Epithelial cell of proximal tubule (primary cell): ENCODE measurements at regions not wholly inside any gene's neighbourhood (a gene's known extent, or its start where the extent isn't known, plus 50 kb on each side); places are given as distances from the start of the nearest gene placed in this dataset.
"Not testable (repeated sequence)": the region's sequence is repeated elsewhere in the genome, so short reads cannot be mapped to it uniquely, and the experiment has no call there.

Experiments
- DNase-seq: peaks from one replicate; pipeline ENCODE4 v3.0.0-alpha.2; 2011; ENCODE audit warnings: low read depth
- H3K4me3 ChIP-seq: 2 replicates; pipeline ENCODE4 v1.5.1; 2011; ENCODE audit warnings: low read depth, mild to moderate bottlenecking, low read length
- TF ChIP-seq, protein P1 (sequence below): conservative IDR thresholded peaks from 2 replicates; pipeline ENCODE4 v1.5.1; 2012; ENCODE audit warnings: low read depth, mild to moderate bottlenecking, low read length

GRCh38 chr11:109061394-109061793, 360.6 kb upstream of the C11orf87 start:
- no peak for DNase-seq
- TF ChIP-seq, protein P1, sequence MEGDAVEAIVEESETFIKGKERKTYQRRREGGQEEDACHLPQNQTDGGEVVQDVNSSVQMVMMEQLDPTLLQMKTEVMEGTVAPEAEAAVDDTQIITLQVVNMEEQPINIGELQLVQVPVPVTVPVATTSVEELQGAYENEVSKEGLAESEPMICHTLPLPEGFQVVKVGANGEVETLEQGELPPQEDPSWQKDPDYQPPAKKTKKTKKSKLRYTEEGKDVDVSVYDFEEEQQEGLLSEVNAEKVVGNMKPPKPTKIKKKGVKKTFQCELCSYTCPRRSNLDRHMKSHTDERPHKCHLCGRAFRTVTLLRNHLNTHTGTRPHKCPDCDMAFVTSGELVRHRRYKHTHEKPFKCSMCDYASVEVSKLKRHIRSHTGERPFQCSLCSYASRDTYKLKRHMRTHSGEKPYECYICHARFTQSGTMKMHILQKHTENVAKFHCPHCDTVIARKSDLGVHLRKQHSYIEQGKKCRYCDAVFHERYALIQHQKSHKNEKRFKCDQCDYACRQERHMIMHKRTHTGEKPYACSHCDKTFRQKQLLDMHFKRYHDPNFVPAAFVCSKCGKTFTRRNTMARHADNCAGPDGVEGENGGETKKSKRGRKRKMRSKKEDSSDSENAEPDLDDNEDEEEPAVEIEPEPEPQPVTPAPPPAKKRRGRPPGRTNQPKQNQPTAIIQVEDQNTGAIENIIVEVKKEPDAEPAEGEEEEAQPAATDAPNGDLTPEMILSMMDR, result no peak
- no peak overlapping the region for H3K4me3 ChIP-seq

DNA sequence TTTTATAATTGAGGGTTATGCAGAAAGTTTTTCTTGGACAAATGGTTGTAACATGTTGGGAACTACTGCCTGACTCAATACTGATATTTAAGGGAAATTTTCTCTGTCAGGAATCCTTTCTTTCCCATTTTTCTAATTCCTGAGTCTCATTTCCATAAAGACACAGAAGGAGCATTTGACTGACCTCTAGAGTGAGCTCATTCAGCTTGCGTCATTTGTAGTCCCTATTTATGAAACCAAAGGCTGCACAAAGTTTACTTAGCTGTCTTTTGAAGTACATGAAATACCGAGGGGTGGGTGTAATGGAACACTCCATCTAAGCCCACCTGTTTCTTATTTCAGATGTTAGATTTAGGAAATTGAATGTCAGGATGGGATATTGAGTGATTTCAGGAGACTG, 359.5 kb upstream of the C11orf87 start:
- TF ChIP-seq, protein P1, result peak; percentile 12
- peak; percentile 12 for DNase-seq
- H3K4me3 ChIP-seq, result no peak overlapping the region

DNA sequence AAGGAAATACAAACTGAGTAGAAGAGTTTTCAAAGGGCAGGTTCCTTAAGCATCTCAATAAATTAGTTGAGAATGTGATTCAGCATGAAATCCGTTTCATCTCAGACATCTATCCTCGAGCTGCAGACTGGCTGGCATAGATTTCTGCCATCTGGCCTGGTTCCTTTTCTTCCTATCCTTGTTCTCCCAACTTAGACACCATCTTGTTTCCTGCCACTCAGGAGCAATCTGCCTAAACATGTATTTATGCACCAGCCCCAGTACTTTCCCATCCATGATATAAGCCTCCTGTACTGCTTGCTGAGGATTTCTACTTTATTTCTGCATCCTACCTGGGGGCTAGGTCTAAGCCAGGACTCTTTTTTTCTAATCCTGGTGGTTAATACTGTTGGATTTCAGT, 359.1 kb upstream of the C11orf87 start:
- TF ChIP-seq, protein P1, result no peak
- H3K4me3 ChIP-seq, result no peak overlapping the region
- no peak for DNase-seq

DNA sequence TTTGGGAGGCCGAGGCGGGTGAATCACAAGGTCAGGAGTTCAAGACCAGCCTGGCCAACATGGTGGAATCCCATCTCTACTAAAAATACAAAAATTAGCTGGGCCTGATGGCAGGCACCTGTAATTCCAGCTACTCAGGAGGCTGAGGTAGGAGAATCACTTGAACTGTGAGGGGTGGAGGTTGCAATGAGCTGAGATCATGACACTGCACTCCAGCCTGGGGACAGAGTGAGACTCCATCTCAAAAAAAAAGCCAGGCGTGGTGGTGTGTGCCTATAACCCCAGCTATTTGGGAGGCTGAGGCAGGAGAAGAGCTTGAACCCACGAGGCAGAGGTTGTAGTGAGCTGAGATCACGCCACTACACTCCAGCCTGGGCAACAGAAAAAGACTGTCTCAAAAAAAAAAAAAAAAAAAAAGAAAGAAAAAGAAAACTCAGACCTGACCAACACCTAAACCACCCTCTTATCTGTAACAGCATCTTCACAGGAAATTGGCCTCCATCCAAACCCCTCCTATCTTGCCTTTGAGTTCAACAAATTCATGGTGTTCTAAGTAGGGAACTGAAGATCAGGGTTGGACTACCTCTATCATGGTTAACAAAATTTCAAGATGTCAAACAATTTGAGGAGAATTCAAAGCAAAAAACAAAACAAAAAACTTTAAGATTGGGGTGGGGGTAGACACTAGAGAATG, 357.2 kb upstream of the C11orf87 start:
- not testable (repeated sequence) for H3K4me3 ChIP-seq, DNase-seq

- TF ChIP-seq, protein P1, result no peak
- DNase-seq, result no peak
- H3K4me3 ChIP-seq, result no peak overlapping the region
These were observed 350.7 kb upstream of the C11orf87 start for GRCh38 chr11:109071262-109071661.

GRCh38 chr11:109071712-109072524, 350.1 kb upstream of the C11orf87 start:
- H3K4me3 ChIP-seq, result no peak overlapping the region
- TF ChIP-seq, protein P1, result no peak
- no peak for DNase-seq

DNA sequence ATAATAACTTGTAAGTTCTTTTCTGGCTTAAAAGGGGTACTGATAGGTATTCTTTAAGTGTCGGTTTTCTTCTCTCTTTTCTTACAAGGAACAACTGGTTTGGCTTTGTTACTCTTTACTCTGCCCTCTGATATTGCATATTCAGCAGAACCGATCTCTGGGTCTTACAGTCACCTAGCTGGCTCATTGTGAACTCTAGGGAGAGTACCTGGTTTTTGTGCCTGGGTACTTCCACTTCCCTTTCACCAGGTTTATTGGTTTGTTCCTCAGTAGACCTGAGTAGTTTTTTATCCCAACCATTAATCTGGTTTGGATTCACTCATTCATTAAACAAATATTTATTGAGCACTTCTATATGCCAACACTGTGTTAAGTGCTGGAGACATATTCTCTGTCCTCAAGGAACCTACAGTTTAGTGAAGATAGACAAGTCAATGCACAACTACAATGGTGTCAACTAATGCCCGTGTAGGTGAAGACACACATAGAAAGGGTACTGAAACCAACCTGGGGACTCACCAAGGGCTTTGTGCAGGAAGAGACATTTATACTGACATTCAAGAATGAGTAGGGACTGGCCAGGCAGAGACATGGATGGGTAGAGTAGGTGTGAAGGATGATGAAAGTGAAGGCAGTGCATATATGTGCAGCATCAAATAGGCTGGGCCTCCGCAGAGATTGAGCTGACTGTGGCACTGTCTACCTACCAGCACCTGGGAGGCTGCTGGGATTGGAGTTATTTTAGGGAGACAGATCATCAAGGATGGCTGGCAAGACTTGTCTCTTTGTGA, 348.8 kb upstream of the C11orf87 start:
- TF ChIP-seq, protein P1, result no peak
- H3K4me3 ChIP-seq, result no peak overlapping the region
- DNase-seq, result no peak
